HepG2 (cell line): ENCODE measurements at regions not wholly inside any gene's neighbourhood (a gene's known extent, or its start where the extent isn't known, plus 50 kb on each side); places are given as distances from the start of the nearest gene placed in this dataset.

Experiments used
- ATAC-seq: fragments of 200-7000 bp; cut with Tn5 transposase; 3 replicates; pipeline ENCODE4 v1.9.1; 2020; ENCODE audit warnings: mild to moderate bottlenecking, moderate library complexity
- BruUV-seq: library from RNA; stranded (reverse); fragments of 400-500 nt; replicated peaks from 2 replicates; lab custom pipeline; 2021; lab: Mats Ljungman, UMichigan
- CTCF ChIA-PET: fragments of 300-600 bp; formaldehyde crosslinking; extraction: SDS; loops from one replicate; lab custom pipeline; 2021; ENCODE audit warnings: low total read pairs, inconsistent platforms, low intra/inter-chr PET ratio; lab: Yijun Ruan, JAX
- POLR2A ChIA-PET: fragments of 350-600 bp; sonication (Branson Sonifier 250); formaldehyde crosslinking; loops from one replicate; lab custom pipeline; 2020; ENCODE audit warnings: antibody characterized with exemption, inconsistent platforms; lab: Yijun Ruan, JAX
- DNase-seq: peaks from one replicate; pipeline ENCODE4 v3.0.0-alpha.2; 2015; ENCODE audit warnings: low spot score
- FAIRE-seq: peaks from 3 replicates; lab custom pipeline; 2011; peaks lifted over from hg19 to GRCh38; lab: Jason Lieb, UNC
- H2AFZ ChIP-seq: one replicate; pipeline ENCODE4 v1.6.1; 2011; ENCODE audit warnings: low read length, inconsistent platforms
- H3K27ac ChIP-seq: fragments of 300-600 bp; 3 replicates; pipeline ENCODE4 v1.8.0; 2011; ENCODE audit warnings: mixed run types, mild to moderate bottlenecking, mixed read lengths, low read length, inconsistent platforms; ENCODE audit not compliant: insufficient read depth; ENCODE audit errors: extremely low read length
- H3K27me3 ChIP-seq, 2 experiments: fragments of 200-600 bp in 1 of 2; 2 replicates in 1 of 2; 3 replicates in 1 of 2; pipeline versions ENCODE4 v1.6.0 to v1.8.0; 2011; ENCODE audit warnings: low read length in 2 of 2, mild to moderate bottlenecking in 2 of 2, moderate library complexity in 2 of 2, inconsistent platforms in 1 of 2; ENCODE audit not compliant: insufficient read depth in 2 of 2, control insufficient read depth in 1 of 2
- H3K36me3 ChIP-seq, 2 experiments: fragments of 200-600 bp in 1 of 2; replicated peaks in 1 of 2; 2 replicates in 1 of 2; 3 replicates in 1 of 2; pipeline versions ENCODE4 v1.5.1 to v1.8.0; 2011; ENCODE audit warnings: low read length in 2 of 2, inconsistent platforms in 1 of 2; ENCODE audit not compliant: insufficient read depth in 2 of 2, control insufficient read depth in 1 of 2
- H3K4me1 ChIP-seq: 2 replicates; pipeline ENCODE4 v1.5.1; 2012; ENCODE audit warnings: low read length, inconsistent platforms; ENCODE audit not compliant: insufficient read depth
- H3K4me2 ChIP-seq: 2 replicates; pipeline ENCODE4 v1.6.0; 2011; ENCODE audit warnings: low read depth, low read length, inconsistent platforms
- H3K4me3 ChIP-seq, 3 experiments: fragments of 200-600 bp in 1 of 3; sonication (generic), shearing (Covaris generic) in 1 of 3; replicated peaks in 1 of 3; 2 replicates each; pipeline ENCODE4 v1.5.1; 2011 to 2016; ENCODE audit warnings: low read length in 3 of 3, inconsistent platforms in 2 of 3, low read depth in 2 of 3, mild to moderate bottlenecking in 2 of 3, control low read depth in 1 of 3, mixed read lengths in 1 of 3; ENCODE audit not compliant: insufficient read depth in 1 of 3
- H3K79me2 ChIP-seq: one replicate; pipeline ENCODE4 v1.6.1; 2011; ENCODE audit warnings: low read length, inconsistent platforms; ENCODE audit not compliant: insufficient read depth
- H3K9ac ChIP-seq: 2 replicates; pipeline ENCODE4 v1.6.0; 2011; ENCODE audit warnings: mild to moderate bottlenecking, low read depth, low read length, inconsistent platforms; ENCODE audit not compliant: insufficient read depth
- H3K9me3 ChIP-seq: 2 replicates; pipeline ENCODE4 v1.5.1; 2012; ENCODE audit warnings: mild to moderate bottlenecking, low read length
- H4K20me1 ChIP-seq: 2 replicates; pipeline ENCODE4 v1.6.0; 2011; ENCODE audit warnings: inconsistent platforms, mild to moderate bottlenecking, low read length, moderate library complexity; ENCODE audit not compliant: insufficient read depth
- MAFF ChIP-seq: IDR thresholded peaks from 2 replicates; pipeline ENCODE4 v1.6.1; 2011; ENCODE audit warnings: low read depth, low read length, improper control_type of control experiment
- MAFK ChIP-seq, 2 experiments: IDR thresholded peaks in 1 of 2; conservative IDR thresholded peaks in 1 of 2; 2 replicates each; pipeline ENCODE4 v1.6.1; 2011; ENCODE audit warnings: improper control_type of control experiment in 2 of 2, low read length in 2 of 2
- ZKSCAN5 ChIP-seq: sonication (generic); formaldehyde crosslinking; IDR thresholded peaks from 2 replicates; pipeline ENCODE4 v1.5.1; 2020; ENCODE audit warnings: mild to moderate bottlenecking, missing genetic modification reagents
- WGBS: methylation state at CpG from one replicate; pipeline ENCODE4 v1.1.6; 2017; ENCODE audit warnings: low lambda C conversion rate; 5-methylcytosine and 5-hydroxymethylcytosine counted together
- in situ Hi-C: cut with HindIII; loops from 2 replicates; pipeline ENCODE4 v1.10.0; 2017; ENCODE audit warnings: low pct_unique_long_range_greater_than_20kb; ENCODE audit not compliant: extremely low pct_ligation_motif_present
- intact Hi-C: fragments of 100-400 bp; cut with micrococcal nuclease; formaldehyde crosslinking; loops from one replicate; pipeline ENCODE4 v1.10.0; 2022; ENCODE audit not compliant: unreplicated experiment
- TF ChIP-seq, protein P1 (sequence below), 2 experiments: IDR thresholded peaks; 2 replicates each; pipeline ENCODE4 v1.6.1; 2011 to 2012; ENCODE audit warnings: low read length in 2 of 2, borderline replicate concordance in 1 of 2, low read depth in 1 of 2, mild to moderate bottlenecking in 1 of 2, moderate library complexity in 1 of 2
- TF ChIP-seq, protein P2 (sequence below): sonication (generic); formaldehyde crosslinking; IDR thresholded peaks from 2 replicates; pipeline ENCODE4 v1.5.1; 2020; ENCODE audit warnings: missing genetic modification reagents, mild to moderate bottlenecking, borderline replicate concordance

DNA sequence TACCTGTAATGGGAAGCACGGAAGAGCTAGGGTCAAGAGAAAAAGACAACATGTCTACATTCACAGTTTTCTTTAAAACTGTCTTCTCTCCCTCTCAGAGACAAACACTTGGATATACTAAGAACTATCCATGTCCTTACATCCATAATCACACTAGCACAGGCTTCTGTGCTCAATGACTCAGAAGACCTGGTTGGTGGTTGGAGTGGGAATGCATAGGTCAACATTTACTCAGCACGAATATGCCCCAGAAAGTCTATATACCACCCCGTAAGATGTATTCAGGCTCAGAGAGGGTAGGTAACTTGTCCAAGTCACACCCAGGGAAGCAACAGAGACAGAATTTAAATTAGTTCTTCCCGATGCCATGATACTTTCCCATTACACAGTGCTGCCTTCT is 891.1 kb downstream of the TUSC7 start:
- WGBS = 0% methylated on average over 3 of the region's 4 CpGs
- intact Hi-C loops = no loop called here
- Histone ChIP-seq H3K9me3 (no peaks in the 10 kb centered on the region), H3K79me2 (no peaks in the 10 kb centered on the region), H2AFZ (no peak overlapping the region), H3K4me2 (no peak overlapping the region), H3K27ac (no peak overlapping the region), H3K4me1 (no peaks in the 10 kb centered on the region), H3K27me3 (no peaks in the 10 kb centered on the region), H4K20me1 (no peaks in the 10 kb centered on the region), H3K4me3 (no peak overlapping the region), H3K36me3 (no peaks in the 10 kb centered on the region), H3K9ac (no peak overlapping the region)
- FAIRE-seq = no peak
- no peak for DNase-seq
- TF ChIP-seq, protein P1, sequence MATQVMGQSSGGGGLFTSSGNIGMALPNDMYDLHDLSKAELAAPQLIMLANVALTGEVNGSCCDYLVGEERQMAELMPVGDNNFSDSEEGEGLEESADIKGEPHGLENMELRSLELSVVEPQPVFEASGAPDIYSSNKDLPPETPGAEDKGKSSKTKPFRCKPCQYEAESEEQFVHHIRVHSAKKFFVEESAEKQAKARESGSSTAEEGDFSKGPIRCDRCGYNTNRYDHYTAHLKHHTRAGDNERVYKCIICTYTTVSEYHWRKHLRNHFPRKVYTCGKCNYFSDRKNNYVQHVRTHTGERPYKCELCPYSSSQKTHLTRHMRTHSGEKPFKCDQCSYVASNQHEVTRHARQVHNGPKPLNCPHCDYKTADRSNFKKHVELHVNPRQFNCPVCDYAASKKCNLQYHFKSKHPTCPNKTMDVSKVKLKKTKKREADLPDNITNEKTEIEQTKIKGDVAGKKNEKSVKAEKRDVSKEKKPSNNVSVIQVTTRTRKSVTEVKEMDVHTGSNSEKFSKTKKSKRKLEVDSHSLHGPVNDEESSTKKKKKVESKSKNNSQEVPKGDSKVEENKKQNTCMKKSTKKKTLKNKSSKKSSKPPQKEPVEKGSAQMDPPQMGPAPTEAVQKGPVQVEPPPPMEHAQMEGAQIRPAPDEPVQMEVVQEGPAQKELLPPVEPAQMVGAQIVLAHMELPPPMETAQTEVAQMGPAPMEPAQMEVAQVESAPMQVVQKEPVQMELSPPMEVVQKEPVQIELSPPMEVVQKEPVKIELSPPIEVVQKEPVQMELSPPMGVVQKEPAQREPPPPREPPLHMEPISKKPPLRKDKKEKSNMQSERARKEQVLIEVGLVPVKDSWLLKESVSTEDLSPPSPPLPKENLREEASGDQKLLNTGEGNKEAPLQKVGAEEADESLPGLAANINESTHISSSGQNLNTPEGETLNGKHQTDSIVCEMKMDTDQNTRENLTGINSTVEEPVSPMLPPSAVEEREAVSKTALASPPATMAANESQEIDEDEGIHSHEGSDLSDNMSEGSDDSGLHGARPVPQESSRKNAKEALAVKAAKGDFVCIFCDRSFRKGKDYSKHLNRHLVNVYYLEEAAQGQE (IDR thresholded peaks at IDR 0.05; ENCODE audit: borderline replicate concordance in 1 of 2, low read depth in 1 of 2, low read length in 2 of 2) = no peak
- TF ChIP-seq, protein P2, sequence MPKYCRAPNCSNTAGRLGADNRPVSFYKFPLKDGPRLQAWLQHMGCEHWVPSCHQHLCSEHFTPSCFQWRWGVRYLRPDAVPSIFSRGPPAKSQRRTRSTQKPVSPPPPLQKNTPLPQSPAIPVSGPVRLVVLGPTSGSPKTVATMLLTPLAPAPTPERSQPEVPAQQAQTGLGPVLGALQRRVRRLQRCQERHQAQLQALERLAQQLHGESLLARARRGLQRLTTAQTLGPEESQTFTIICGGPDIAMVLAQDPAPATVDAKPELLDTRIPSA (CRISPR knock-in tag) = no peak
- CTCF ChIA-PET = no interaction called here
- BruUV-seq = no TSS peak
- POLR2A ChIA-PET = no interaction called here
- in situ Hi-C loops = no loop called here
- ATAC-seq = no peak

DNA sequence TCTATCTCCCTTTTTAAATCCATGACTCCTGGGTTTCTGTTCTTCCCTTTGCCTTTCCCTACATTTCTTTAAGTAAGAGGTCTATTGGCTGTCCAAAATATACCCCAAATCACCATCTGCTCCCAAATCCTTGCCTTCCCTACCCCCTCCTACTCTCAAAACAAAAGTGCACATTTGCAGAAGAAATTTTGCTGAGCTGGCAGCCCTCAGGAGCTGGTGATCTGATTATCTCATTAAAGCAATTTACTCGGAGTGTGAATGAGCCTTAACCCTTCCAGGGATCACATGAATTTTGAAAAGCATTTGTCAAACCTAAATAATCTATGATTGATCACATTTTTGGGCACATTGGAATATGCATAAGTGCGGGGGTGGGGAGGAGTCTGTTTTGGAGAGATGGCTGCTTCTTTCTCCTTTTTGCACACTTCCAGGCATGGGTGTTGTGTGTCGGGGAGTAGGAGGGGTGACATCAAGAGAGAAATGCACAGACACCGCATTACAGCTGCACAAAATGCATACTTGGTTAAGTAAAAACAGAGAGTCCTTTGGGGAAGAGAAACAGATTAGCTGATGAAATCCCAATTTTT is 892.6 kb downstream of the TUSC7 start:
- Histone ChIP-seq H3K4me1 (no peaks in the 10 kb centered on the region), H3K4me2 (no peak overlapping the region), H3K27ac (no peak overlapping the region), H3K9ac (no peak overlapping the region), H3K9me3 (no peaks in the 10 kb centered on the region), H3K36me3 (no peaks in the 10 kb centered on the region), H3K79me2 (no peaks in the 10 kb centered on the region), H4K20me1 (no peaks in the 10 kb centered on the region), H3K27me3 (no peaks in the 10 kb centered on the region), H3K4me3 (no peak overlapping the region), H2AFZ (no peak overlapping the region)
- in situ Hi-C loops (no loop called here), intact Hi-C loops (no loop called here)
- FAIRE-seq = no peak
- TF ChIP-seq ZKSCAN5 (CRISPR knock-in tag) (no peak), MAFF (peak; percentile 74), MAFK (conservative IDR thresholded peaks at IDR 0.05 in 1 of 2, IDR thresholded peaks at IDR 0.05 in 1 of 2; ENCODE audit: low read length in 2 of 2) (peak; percentile 63 to 80; a peak in 3 of 4 replicates)
- BruUV-seq = no TSS peak
- ChIA-PET CTCF (no interaction called here), POLR2A (no interaction called here)
- 1% methylated on average over 4 of the region's 4 CpGs for WGBS
- ATAC-seq = no peak
- DNase-seq = no peak
